Right lobe of liver (tissue), 4 donors: ENCODE measurements at regions not wholly inside any gene's neighbourhood (a gene's known extent, or its start where the extent isn't known, plus 50 kb on each side); places are given as distances from the start of the nearest gene placed in this dataset.

Experiments
- CTCF ChIP-seq, 4 donors: fragments of 200-600 bp in 3 of 4; fragments of 450-650 bp in 1 of 4; IDR thresholded peaks; one replicate each; pipeline versions ENCODE4 v1.5.1 to v1.8.0; 2016 to 2022; ENCODE audit warnings: antibody characterized with exemption in 4 of 4, mild to moderate bottlenecking in 2 of 4
- POLR2A ChIP-seq: fragments of 450-650 bp; IDR thresholded peaks from one replicate; pipeline ENCODE4 v1.6.1; 2017; ENCODE audit warnings: antibody characterized with exemption, mild to moderate bottlenecking
- donor health status: DM: no; HTN: no; CAD: no.
- donor health status: DM: no; HTN: no; CAD: no.
- donor health status: DM: no; HTN: yes; CAD: no.

GRCh38 chr1:14375226-14375625 is 223.3 kb upstream of the KAZN start:
- TF ChIP-seq CTCF (IDR thresholded peaks at IDR 0.05): no peak
- no peak for TF ChIP-seq POLR2A
